ENCODE measurements at regions not wholly inside any gene's neighbourhood (a gene's known extent, or its start where the extent isn't known, plus 50 kb on each side); places are given as distances from the start of the nearest gene placed in this dataset.

GRCh38 chr5:68384936-68385594 lies 169.5 kb downstream of the PIK3R1 start:
- DNase-seq (ENCODE audit: insufficient read length, low spot score) (no peak), FAIRE-seq (no peak)
- TF ChIP-seq CTCF (IDR thresholded peaks at IDR 0.05; ENCODE audit: insufficient read depth, missing control alignments), result no peak

- DNase-seq (ENCODE audit: insufficient read length, low spot score) (no peak), FAIRE-seq (no peak)
- TF ChIP-seq CTCF (IDR thresholded peaks at IDR 0.05; ENCODE audit: insufficient read depth, missing control alignments), result no peak
Observed at GRCh38 chr5:68385936-68386335, 170.4 kb downstream of the PIK3R1 start.

GRCh38 chr5:68387074-68387796 lies 171.7 kb downstream of the PIK3R1 start:
- no peak for TF ChIP-seq CTCF (IDR thresholded peaks at IDR 0.05; ENCODE audit: insufficient read depth, missing control alignments)
- DNase-seq (ENCODE audit: insufficient read length, low spot score) (no peak), FAIRE-seq (no peak)

GRCh38 chr5:68389618-68390017 lies 174.1 kb downstream of the PIK3R1 start:
- FAIRE-seq (no peak), DNase-seq (ENCODE audit: insufficient read length, low spot score) (no peak)
- no peak for TF ChIP-seq CTCF (IDR thresholded peaks at IDR 0.05; ENCODE audit: insufficient read depth, missing control alignments)

GRCh38 chr5:68392617-68393016 lies 177.1 kb downstream of the PIK3R1 start:
- no peak for DNase-seq (ENCODE audit: insufficient read length, low spot score)
- no peak for FAIRE-seq
- no peak for TF ChIP-seq CTCF (IDR thresholded peaks at IDR 0.05; ENCODE audit: insufficient read depth, missing control alignments)

GRCh38 chr5:68395302-68395701 lies 179.7 kb downstream of the PIK3R1 start:
- DNase-seq (ENCODE audit: insufficient read length, low spot score) (no peak), FAIRE-seq (no peak)
- no peak for TF ChIP-seq CTCF (IDR thresholded peaks at IDR 0.05; ENCODE audit: insufficient read depth, missing control alignments)

GRCh38 chr5:68395926-68396511 lies 180.5 kb downstream of the PIK3R1 start:
- DNase-seq (ENCODE audit: insufficient read length, low spot score), result no peak
- FAIRE-seq, result no peak
- TF ChIP-seq CTCF (IDR thresholded peaks at IDR 0.05; ENCODE audit: insufficient read depth, missing control alignments), result no peak

Measured in D721Med (cell line).